ENCODE measurements at regions not wholly inside any gene's neighbourhood (a gene's known extent, or its start where the extent isn't known, plus 50 kb on each side); places are given as distances from the start of the nearest gene placed in this dataset.
"Not testable (repeated sequence)": the region's sequence is repeated elsewhere in the genome, so short reads cannot be mapped to it uniquely, and the experiment has no call there.

- no peak for ATAC-seq (replicated peaks)
- Mint-ChIP-seq H3K4me1 (no peaks in the 10 kb centered on the region), H3K27ac (no peak overlapping the region), H3K27me3 (peaks cover 4% of the 10 kb centered on the region), H3K36me3 (ENCODE audit: low read depth) (no peaks in the 10 kb centered on the region), H3K9me3 (no peaks in the 10 kb centered on the region), H3K4me3 (no peak overlapping the region)
Observed at GRCh38 chr17:34070712-34071111, 184.4 kb upstream of the CCL2 start.

DNA sequence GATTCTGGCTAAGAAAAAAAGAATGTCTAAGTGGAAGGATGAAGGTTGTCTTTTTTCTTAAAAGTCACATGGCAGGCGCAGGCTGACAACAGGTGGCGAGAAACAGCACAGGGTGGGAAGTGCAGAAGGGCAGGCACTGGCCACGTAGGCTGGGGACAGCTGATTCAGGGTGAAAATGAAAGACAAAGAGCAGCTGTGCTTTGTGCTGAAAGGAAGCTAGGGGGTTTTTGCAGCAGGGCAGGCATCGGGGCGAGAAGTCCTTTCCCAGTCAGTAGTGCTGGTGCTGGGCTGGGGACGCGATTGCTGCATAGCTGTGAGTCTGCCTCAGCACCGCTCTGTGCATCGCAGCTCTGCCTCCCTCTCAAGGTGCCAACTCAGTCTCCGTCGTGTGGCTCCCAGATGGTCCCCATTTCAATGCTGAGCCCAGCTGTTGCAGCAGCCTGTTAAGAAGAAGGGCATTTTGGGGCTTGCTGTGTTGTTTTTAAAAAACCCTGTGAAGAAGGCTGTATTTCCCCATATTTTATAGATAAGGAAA lies 183.1 kb upstream of the CCL2 start:
- H3K27me3 Mint-ChIP-seq, result peaks cover 9% of the 10 kb centered on the region
- no peak for ATAC-seq (replicated peaks)

GRCh38 chr17:34075076-34075475 lies 180.0 kb upstream of the CCL2 start:
- H3K4me3 Mint-ChIP-seq, result no peak overlapping the region
- no peak overlapping the region for H3K27ac Mint-ChIP-seq
- no peaks in the 10 kb centered on the region for H3K4me1 Mint-ChIP-seq
- H3K36me3 Mint-ChIP-seq (ENCODE audit: low read depth), result no peaks in the 10 kb centered on the region
- ATAC-seq (replicated peaks), result no peak
- no peaks in the 10 kb centered on the region for H3K9me3 Mint-ChIP-seq
- peaks cover 31% of the 10 kb centered on the region for H3K27me3 Mint-ChIP-seq

More for the DNA sequence above, 183.1 kb upstream of the CCL2 start:
- no peak overlapping the region for H3K27ac Mint-ChIP-seq
- H3K36me3 Mint-ChIP-seq (ENCODE audit: low read depth), result no peaks in the 10 kb centered on the region
- H3K4me3 Mint-ChIP-seq, result no peak overlapping the region
- no peaks in the 10 kb centered on the region for H3K9me3 Mint-ChIP-seq
- no peaks in the 10 kb centered on the region for H3K4me1 Mint-ChIP-seq

DNA sequence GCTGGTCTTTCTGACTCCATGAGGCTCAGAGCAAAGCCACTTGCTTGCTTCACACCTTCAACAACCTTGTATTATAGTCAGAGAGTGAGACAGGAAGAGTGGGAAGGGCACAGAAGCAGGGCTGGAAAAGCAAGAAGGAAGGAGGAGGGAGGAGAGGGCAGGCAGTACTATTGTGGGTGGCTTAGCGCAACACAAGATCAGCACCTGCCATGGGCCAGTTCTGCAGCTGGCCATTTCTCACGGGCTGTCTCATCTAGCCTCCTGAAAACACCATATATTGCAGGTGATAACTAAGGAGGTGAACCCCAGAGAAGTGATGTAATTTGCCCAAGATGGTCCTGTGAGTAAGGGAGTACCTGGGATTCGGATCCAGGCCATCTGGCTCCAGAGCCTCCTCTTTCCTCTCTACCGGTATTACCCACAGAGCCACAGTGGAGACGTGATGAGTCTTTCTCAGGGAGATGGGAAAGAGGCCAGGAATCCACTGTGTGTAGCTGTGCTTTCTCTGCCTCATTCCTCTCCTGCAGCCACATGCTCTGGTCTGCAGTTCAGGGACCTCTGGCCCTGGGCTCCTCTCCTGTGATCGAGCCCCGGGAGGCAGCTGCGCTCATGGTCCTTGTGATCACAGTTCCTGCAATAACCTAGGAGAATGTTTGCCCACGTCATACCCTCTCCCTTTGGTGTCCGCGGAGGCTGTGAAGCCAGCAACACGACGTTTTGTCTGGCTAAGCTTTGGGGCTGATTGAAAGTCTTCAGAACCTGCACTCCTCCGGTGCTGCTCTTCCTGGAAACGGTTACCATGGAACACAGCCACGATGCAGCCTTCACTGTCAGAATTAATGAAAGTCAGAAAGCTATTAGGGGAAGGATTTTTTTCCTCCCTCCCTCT lies 178.1 kb upstream of the CCL2 start:
- Mint-ChIP-seq H3K4me1 (no peaks in the 10 kb centered on the region), H3K27ac (no peak overlapping the region), H3K4me3 (no peak overlapping the region), H3K9me3 (no peaks in the 10 kb centered on the region), H3K36me3 (ENCODE audit: low read depth) (no peaks in the 10 kb centered on the region), H3K27me3 (peaks cover 30% of the 10 kb centered on the region)
- ATAC-seq (replicated peaks), result no peak

- no peak for ATAC-seq (replicated peaks)
- Mint-ChIP-seq H3K27ac (no peak overlapping the region), H3K4me3 (no peak overlapping the region), H3K36me3 (ENCODE audit: low read depth) (no peaks in the 10 kb centered on the region), H3K9me3 (no peaks in the 10 kb centered on the region), H3K27me3 (peaks cover 31% of the 10 kb centered on the region), H3K4me1 (no peaks in the 10 kb centered on the region)
Observed at GRCh38 chr17:34081269-34081668, 173.8 kb upstream of the CCL2 start.

- Mint-ChIP-seq H3K27ac (no peak overlapping the region), H3K4me3 (no peak overlapping the region), H3K27me3 (peaks cover 26% of the 10 kb centered on the region), H3K36me3 (ENCODE audit: low read depth) (no peaks in the 10 kb centered on the region), H3K9me3 (no peaks in the 10 kb centered on the region), H3K4me1 (no peaks in the 10 kb centered on the region)
- no peak for ATAC-seq (replicated peaks)
Observed at GRCh38 chr17:34082404-34082803, 172.7 kb upstream of the CCL2 start.

- not testable (repeated sequence) for H3K9me3 Mint-ChIP-seq; H3K4me1 Mint-ChIP-seq; H3K4me3 Mint-ChIP-seq; H3K36me3 Mint-ChIP-seq (ENCODE audit: low read depth); H3K27ac Mint-ChIP-seq; ATAC-seq (replicated peaks)
- peaks cover 28% of the 10 kb centered on the region for H3K27me3 Mint-ChIP-seq
Observed at GRCh38 chr17:34089042-34089441, 166.0 kb upstream of the CCL2 start.

- Mint-ChIP-seq H3K36me3 (ENCODE audit: low read depth) (no peaks in the 10 kb centered on the region), H3K27ac (no peak overlapping the region), H3K27me3 (peaks cover 29% of the 10 kb centered on the region), H3K4me3 (no peak overlapping the region), H3K4me1 (no peaks in the 10 kb centered on the region), H3K9me3 (no peaks in the 10 kb centered on the region)
- ATAC-seq (replicated peaks), result no peak
Observed at GRCh38 chr17:34090593-34090992, 164.5 kb upstream of the CCL2 start.

GRCh38 chr17:34091975-34092374 lies 163.1 kb upstream of the CCL2 start:
- Mint-ChIP-seq H3K27me3 (peaks cover 37% of the 10 kb centered on the region), H3K27ac (no peak overlapping the region), H3K36me3 (ENCODE audit: low read depth) (no peaks in the 10 kb centered on the region), H3K4me1 (no peaks in the 10 kb centered on the region), H3K9me3 (no peaks in the 10 kb centered on the region), H3K4me3 (no peak overlapping the region)
- ATAC-seq (replicated peaks), result no peak

GRCh38 chr17:34095106-34095505 lies 160.0 kb upstream of the CCL2 start:
- Mint-ChIP-seq H3K27ac (no peak overlapping the region), H3K4me3 (no peak overlapping the region), H3K27me3 (peaks cover 34% of the 10 kb centered on the region), H3K9me3 (no peaks in the 10 kb centered on the region), H3K4me1 (no peaks in the 10 kb centered on the region), H3K36me3 (ENCODE audit: low read depth) (no peaks in the 10 kb centered on the region)
- ATAC-seq (replicated peaks), result no peak

- H3K27me3 Mint-ChIP-seq, result peaks cover 24% of the 10 kb centered on the region
- H3K4me1 Mint-ChIP-seq, result no peaks in the 10 kb centered on the region
- H3K9me3 Mint-ChIP-seq, result no peaks in the 10 kb centered on the region
- no peak overlapping the region for H3K4me3 Mint-ChIP-seq
- no peak for ATAC-seq (replicated peaks)
- no peak overlapping the region for H3K27ac Mint-ChIP-seq
- H3K36me3 Mint-ChIP-seq (ENCODE audit: low read depth), result no peaks in the 10 kb centered on the region
Observed at GRCh38 chr17:34098699-34099098, 156.4 kb upstream of the CCL2 start.

DNA sequence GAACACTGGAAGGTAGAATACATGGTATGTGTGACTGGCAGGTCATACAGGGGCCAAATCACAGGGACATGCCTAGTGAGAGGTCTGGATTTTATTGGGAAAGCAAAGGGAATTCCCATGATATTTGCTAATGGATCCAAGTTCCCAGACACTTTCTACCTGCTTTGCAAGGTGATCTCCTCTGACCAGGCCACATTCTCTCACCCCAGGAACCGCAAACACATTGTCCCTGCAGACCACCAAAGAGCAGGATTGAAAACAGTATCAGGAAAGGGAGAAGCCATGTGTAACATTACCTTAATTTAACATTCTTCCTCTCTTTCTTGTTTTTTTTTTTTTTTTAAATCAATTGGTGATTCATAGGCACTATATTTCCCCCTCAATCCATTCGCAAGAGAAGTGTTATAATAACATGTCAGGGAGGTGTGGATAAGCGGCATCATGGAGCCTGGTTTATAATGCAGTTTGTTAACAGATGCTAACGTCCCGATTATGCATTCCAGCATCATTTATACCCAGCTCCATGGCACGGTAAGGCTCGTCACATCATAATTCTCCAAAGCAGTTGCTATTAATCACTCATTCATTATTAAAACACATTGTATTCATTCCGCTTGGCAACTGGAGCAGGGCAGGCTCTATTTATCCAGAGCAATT lies 155.1 kb upstream of the CCL2 start:
- H3K36me3 Mint-ChIP-seq (ENCODE audit: low read depth), result no peaks in the 10 kb centered on the region
- no peak for ATAC-seq (replicated peaks)
- H3K27ac Mint-ChIP-seq, result no peak overlapping the region
- no peaks in the 10 kb centered on the region for H3K4me1 Mint-ChIP-seq
- H3K27me3 Mint-ChIP-seq, result peaks cover 17% of the 10 kb centered on the region
- no peaks in the 10 kb centered on the region for H3K9me3 Mint-ChIP-seq
- no peak overlapping the region for H3K4me3 Mint-ChIP-seq

- Mint-ChIP-seq H3K36me3 (ENCODE audit: low read depth) (no peaks in the 10 kb centered on the region), H3K4me3 (no peak overlapping the region), H3K4me1 (no peaks in the 10 kb centered on the region), H3K27ac (no peak overlapping the region), H3K27me3 (peaks cover 24% of the 10 kb centered on the region), H3K9me3 (no peaks in the 10 kb centered on the region)
- ATAC-seq (replicated peaks), result no peak
Observed at GRCh38 chr17:34107019-34107418, 148.1 kb upstream of the CCL2 start.

- Mint-ChIP-seq H3K27me3 (peaks cover 38% of the 10 kb centered on the region), H3K4me3 (no peak overlapping the region), H3K9me3 (no peaks in the 10 kb centered on the region), H3K36me3 (ENCODE audit: low read depth) (no peaks in the 10 kb centered on the region), H3K27ac (no peak overlapping the region), H3K4me1 (no peaks in the 10 kb centered on the region)
- no peak for ATAC-seq (replicated peaks)
Observed at GRCh38 chr17:34110315-34110714, 144.8 kb upstream of the CCL2 start.

DNA sequence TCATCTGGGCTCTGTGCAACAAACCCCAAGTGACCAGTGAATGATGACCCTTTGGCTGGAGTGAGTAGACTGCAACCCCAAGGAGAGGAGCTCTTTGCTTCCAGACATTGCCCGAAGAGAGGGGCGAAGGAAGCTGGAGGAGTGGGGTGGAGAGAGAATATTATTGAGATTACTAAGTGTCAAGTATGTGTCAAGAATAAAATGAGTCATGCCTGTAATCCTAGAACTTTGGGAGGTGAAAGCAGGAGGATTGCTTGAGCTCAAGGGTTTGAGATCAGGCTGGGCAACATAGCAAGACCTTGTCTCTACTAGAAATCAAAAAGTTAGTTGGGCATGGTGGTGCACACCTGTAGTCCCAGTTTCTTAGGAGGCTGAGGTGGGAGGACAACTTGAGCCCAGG lies 142.0 kb upstream of the CCL2 start:
- no peaks in the 10 kb centered on the region for H3K4me1 Mint-ChIP-seq
- H3K9me3 Mint-ChIP-seq, result no peaks in the 10 kb centered on the region
- no peaks in the 10 kb centered on the region for H3K36me3 Mint-ChIP-seq (ENCODE audit: low read depth)
- no peak for ATAC-seq (replicated peaks)
- no peak overlapping the region for H3K4me3 Mint-ChIP-seq
- no peak overlapping the region for H3K27ac Mint-ChIP-seq
- H3K27me3 Mint-ChIP-seq, result peaks cover 35% of the 10 kb centered on the region

All from activated T-helper 17 cell treated with anti-CD3 and anti-CD28 coated beads, Interleukin-2, amount 50 U/mL, for 72 hours (primary cell).